ENCODE measurements at regions not wholly inside any gene's neighbourhood (a gene's known extent, or its start where the extent isn't known, plus 50 kb on each side); places are given as distances from the start of the nearest gene placed in this dataset.

- TF ChIP-seq CTCF (IDR thresholded peaks at IDR 0.05; ENCODE audit: control insufficient read depth, extremely low read depth, insufficient read depth), result no peak
- H3K4me3 ChIP-seq (ENCODE audit: low read depth, low read length), result no peak overlapping the region
- no peak for DNase-seq (ENCODE audit: low read depth)
Observed at GRCh38 chrX:139134316-139134715, 396.2 kb upstream of the F9 start.

DNA sequence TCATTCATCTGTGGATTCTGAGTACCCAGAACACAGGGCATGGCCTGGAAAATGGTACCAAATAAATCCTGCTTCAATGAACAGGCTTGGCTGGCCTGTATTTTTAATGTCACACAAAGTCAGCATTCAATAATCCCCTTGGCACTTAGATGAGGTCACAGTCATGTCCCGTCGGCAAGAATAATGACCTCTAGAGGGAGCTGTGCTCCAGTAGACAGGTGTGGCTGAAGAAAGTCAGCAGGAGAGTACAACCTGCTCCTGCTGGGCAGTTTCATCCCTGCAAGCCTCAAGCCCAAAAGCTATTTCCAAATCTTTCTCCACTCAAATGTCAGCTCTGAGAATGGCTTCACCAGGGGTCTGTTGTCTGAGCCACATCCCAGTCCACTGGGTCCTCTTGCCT is 404.0 kb upstream of the F9 start:
- H3K4me3 ChIP-seq (ENCODE audit: low read depth, low read length), result no peak overlapping the region
- DNase-seq (ENCODE audit: low read depth), result peak; percentile 51
- TF ChIP-seq CTCF (IDR thresholded peaks at IDR 0.05; ENCODE audit: control insufficient read depth, extremely low read depth, insufficient read depth), result peak; percentile 62

GRCh38 chrX:139125916-139126315 is 404.6 kb upstream of the F9 start:
- no peak for TF ChIP-seq CTCF (IDR thresholded peaks at IDR 0.05; ENCODE audit: control insufficient read depth, extremely low read depth, insufficient read depth)

GRCh38 chrX:139121616-139122286 is 408.8 kb upstream of the F9 start:
- no peak for TF ChIP-seq CTCF (IDR thresholded peaks at IDR 0.05; ENCODE audit: control insufficient read depth, extremely low read depth, insufficient read depth)
- no peak for DNase-seq (ENCODE audit: low read depth)
- H3K4me3 ChIP-seq (ENCODE audit: low read depth, low read length), result no peak overlapping the region

More at GRCh38 chrX:139125916-139126315, 404.6 kb upstream of the F9 start:
- no peak overlapping the region for H3K4me3 ChIP-seq (ENCODE audit: low read depth, low read length)
- DNase-seq (ENCODE audit: low read depth), result no peak

- no peak overlapping the region for H3K4me3 ChIP-seq (ENCODE audit: low read depth, low read length)
- no peak for TF ChIP-seq CTCF (IDR thresholded peaks at IDR 0.05; ENCODE audit: control insufficient read depth, extremely low read depth, insufficient read depth)
- no peak for DNase-seq (ENCODE audit: low read depth)
Observed at GRCh38 chrX:139120760-139121159, 409.2 kb upstream of the FGF13 start.

- TF ChIP-seq CTCF (IDR thresholded peaks at IDR 0.05; ENCODE audit: control insufficient read depth, extremely low read depth, insufficient read depth), result no peak
- H3K4me3 ChIP-seq (ENCODE audit: low read depth, low read length), result no peak overlapping the region
- DNase-seq (ENCODE audit: low read depth), result no peak
Observed at GRCh38 chrX:139113708-139114107, 402.2 kb upstream of the FGF13 start.

DNA sequence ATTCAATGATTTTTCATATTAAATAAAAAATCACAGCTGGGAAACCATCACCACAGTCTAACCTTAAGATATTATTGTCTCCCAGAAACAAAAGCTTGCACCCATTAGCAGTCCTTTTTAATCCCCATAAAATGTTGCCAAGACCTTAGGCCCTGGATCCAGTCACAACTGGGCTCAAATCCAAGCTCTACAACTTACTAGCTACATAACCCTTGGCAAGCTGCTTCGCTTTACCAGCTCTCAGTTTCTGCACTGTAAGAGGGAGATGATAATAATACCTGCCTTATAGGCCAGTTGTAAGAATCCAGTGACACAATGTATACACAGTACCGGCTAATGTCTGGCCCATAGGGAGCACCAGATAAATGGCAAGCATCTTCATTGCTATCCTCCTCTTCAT is 400.9 kb upstream of the FGF13 start:
- H3K4me3 ChIP-seq (ENCODE audit: low read depth, low read length), result no peak overlapping the region
- no peak for TF ChIP-seq CTCF (IDR thresholded peaks at IDR 0.05; ENCODE audit: control insufficient read depth, extremely low read depth, insufficient read depth)
- DNase-seq (ENCODE audit: low read depth), result peak; percentile 31

Data from LNCaP clone FGC (cell line).